NCI-H146 treated with DMSO at 0.1 percent for 48 hours (cell line): ENCODE measurements at regions not wholly inside any gene's neighbourhood (a gene's known extent, or its start where the extent isn't known, plus 50 kb on each side); places are given as distances from the start of the nearest gene placed in this dataset.
A peak's percentile ranks its signal among the peaks of the same experiment; 100 is the strongest.

Experiments used
- DNase-seq: peaks from one replicate; lab custom pipeline; 2025; ENCODE audit not compliant: unreplicated experiment; lab: John Stamatoyannopoulos, UW

DNA sequence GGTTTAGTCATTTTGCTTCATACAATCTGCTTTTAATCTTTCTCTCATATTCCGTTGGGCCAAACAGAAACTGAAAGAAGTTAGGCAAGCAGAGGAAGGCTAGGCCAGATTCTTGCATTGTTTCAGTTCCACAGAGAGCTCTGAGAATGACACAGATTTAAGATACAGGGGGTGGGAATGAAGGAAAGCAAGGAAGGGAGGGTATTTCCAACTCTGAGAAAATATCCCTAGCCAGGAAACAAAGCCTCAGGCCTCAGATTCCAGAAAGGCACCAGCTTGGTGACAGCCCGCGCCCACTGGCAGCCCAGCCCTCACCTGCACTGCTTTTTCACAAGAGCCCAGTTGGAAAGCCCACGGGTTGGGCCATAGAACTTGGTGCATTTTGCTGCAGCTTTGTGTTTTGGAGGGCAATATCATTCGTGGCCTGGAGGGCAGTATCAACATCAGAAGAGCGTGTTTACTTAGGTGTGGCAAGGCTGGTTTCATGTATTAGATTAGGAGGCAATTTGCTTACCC lies 63.5 kb downstream of the ENC1 start:
- no peak for DNase-seq

GRCh38 chr5:74575741-74576538 lies 64.6 kb downstream of the ENC1 start:
- no peak for DNase-seq

- DNase-seq, result no peak
Observed at GRCh38 chr5:74570250-74570649, 70.3 kb downstream of the ENC1 start.

GRCh38 chr5:74567411-74567995 lies 73.0 kb downstream of the ENC1 start:
- DNase-seq, result no peak

DNA sequence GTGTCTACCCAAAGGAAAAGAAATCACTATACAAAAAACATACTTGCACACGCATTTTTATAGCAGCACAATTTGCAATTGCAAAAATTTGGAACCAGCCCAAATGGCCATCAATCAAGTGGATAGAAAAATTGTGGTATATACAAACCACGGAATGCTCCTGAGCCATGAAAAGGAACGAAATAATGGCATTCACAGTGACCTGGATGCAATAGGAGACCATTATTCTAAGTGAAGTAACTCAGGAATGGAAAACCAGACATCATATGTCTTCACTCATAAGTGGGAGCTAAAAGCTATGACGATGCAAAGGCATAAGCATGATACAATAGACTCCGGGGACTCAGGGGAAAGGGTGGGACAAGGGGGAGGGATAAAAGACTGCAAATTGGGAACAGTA lies 78.4 kb downstream of the ENC1 start:
- DNase-seq, result no peak

DNA sequence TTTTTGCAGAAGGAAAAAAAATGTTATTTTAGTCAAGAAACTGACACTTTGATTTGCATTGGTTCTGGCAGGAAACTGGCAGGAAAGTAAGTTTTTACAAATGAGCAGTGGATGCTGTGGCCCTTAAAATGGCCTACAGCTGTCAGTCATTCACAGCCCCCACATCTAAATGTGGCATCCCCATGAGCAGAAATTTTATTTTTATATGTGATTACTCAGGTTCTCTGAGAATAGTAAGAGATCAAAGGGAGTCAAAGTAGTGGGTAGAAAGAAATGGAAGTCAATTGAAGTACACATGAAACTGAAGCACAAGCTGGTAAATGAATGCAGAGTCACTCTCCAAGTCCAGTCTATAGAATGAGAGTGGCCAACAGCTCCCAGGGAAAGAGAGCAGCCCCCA lies 80.3 kb downstream of the ENC1 start:
- no peak for DNase-seq

DNA sequence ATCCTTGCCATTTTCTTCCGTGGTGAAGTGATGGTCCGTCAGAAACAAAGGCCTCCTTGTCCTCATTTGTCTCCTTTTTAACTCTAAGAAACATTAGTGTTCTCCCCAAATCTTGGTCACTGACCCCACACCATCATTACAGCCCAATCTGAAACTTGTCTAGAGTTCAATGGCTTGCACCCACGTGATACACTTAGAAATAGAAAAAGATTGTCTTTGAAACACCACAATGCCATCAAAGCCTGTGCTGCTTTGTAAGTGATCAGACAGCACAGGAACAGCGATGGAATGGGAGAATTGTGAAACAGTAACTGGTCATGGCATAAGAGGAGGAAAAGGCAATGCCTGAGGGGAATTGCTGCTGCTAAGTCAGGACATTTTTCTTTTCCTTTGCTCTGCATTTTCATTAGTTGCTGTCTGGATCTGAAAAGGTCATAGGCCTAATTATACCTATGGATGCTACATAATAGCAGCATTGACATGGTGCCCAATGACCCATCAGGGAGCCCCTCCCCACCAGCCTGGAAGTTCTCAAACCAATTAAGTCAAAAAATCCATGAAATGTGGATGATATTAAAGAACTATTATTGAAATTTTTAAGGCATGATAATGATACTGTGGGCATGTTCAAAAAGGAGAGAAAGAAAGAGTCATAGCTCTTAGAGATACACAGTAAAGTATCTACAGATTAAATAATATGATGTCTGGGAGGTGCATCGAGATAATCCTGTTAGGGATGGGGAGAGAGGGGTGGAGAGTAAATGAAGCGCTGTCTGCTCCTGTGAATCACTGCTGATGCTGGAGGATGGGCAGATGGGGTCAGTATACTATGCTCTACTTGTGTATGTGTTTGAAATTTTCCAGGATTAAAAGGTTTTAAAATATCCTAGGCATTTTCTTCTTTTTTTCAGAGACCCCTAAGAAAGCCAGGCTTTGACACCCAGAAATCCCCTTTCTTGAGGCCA lies 83.6 kb downstream of the ENC1 start:
- DNase-seq, result peak; percentile 28

- DNase-seq, result peak; percentile 73
Observed at GRCh38 chr5:74556006-74556405, 84.5 kb downstream of the ENC1 start.

DNA sequence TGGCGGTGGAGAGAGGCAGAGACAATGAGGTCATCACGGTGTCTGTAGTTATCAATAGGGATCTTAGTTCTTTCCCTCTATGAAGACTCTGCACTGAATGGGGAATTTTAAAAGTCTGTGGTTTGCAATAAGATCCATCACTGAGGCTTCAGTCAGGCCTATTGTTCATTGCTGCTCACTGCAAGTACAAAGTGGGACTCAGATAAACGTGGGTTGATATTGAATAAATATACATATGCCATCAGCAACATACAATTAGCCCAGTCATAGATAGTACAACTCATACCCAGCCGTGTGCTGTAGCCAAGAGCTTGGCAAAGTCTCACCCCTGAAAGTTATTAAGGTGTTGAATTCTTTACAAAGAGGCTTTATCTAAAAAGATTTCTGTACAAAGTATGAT lies 88.4 kb downstream of the ENC1 start:
- no peak for DNase-seq

DNA sequence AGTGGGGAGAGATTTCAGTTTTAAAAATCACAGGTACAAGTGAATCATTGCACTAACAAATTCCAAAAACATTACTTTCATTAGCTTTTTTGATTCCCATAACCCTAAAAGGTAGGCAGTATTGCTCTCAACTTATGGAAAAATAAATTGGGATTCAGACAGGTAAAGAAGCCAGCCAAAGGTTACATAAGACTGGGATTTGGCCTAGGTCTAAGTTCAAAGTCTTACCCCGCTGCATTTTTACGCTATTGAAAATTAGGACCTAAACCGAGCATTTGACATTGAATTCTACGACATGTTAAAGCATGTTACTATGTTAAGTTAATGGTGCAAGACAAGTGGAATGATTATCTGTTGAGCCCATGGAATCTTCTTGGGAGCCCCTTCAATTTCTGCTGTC lies 89.6 kb downstream of the ENC1 start:
- no peak for DNase-seq

DNA sequence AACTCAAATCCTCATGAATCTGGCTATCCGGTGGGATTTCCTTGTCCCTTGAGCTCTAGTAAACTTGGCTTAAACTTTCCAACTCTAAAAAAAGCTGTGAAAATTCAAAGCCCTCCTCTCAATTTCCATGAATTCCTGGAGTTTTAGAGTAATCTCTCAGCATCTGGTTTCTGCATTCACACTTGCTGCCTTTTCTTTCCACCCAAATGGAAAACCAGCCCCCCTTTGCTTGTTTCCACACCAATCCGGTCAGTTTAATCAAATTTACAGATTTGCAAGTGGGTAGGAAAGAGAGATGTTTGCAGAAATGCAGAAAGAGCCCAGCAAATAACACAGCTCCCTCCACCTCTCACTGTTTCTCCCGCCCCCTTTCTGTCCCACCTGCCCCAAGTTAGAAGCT lies 91.1 kb downstream of the ENC1 start:
- no peak for DNase-seq

GRCh38 chr5:74546796-74547195 lies 93.7 kb downstream of the ENC1 start:
- no peak for DNase-seq

DNA sequence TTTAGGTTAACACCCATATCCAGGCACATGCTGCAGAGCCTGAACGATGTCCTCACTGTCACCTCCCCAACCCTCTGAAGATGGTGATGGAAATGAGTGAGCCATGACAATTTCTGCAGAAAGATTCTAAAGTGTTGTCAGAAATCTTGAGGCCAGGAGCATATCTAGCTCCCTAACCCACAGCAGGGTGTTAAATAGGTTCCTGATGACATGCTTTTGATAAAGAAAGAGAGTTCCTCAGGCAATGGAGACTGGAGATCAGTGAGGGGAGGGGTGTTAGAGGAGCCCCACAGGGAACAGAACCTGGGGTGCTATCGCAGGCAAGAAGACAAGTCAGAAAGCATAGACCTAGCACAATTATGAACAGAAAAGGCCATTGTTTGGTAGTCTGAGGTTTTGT lies 95.7 kb downstream of the ENC1 start:
- no peak for DNase-seq

- DNase-seq, result peak; percentile 13
Observed at GRCh38 chr5:74543162-74543995, 97.1 kb downstream of the ENC1 start.

DNA sequence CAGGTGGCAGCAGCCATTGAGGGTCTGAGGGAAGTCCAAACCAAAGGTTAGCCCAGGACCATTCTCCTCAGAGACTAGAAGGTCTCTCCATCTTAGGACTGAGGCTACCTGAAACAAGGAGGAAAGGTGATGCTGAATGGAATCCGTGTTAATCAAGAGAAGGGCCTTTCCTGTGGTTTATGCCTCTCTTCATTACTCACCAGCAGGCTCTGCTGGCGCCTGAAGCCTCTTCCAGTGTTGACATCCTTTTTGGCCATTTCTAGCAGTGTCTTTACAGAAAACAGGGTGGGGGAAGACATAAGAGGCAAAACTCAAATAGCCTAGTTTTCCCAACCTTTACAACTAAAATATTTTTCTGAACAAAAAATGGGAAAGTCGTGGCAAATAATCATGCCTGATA lies 98.0 kb downstream of the ENC1 start:
- DNase-seq, result no peak

- no peak for DNase-seq
Observed at GRCh38 chr5:74541381-74541781, 99.1 kb downstream of the ENC1 start.

GRCh38 chr5:74540622-74541021 lies 99.9 kb downstream of the ENC1 start:
- no peak for DNase-seq

GRCh38 chr5:74539986-74540385 lies 100.5 kb downstream of the ENC1 start:
- no peak for DNase-seq

- DNase-seq, result no peak
Observed at GRCh38 chr5:74538206-74538661, 102.3 kb downstream of the ENC1 start.

DNA sequence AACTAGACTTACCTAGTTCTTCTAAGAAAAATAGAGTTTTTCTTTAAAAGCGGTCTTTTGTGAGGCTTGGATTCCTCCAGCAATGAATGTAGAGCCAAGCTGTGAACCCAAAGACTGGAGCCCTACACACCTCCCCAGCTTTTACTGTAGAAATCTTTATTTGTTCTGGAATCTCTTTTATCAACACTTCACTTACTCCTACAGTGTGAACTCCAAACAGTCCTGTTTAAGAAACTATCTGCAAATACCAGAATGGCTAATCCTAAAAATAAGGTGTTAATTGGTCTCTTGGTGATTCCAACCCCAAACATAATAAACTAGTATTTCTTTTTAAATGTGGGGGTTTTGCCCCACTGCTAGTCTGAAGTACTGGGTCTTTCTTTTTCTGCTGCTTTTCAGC lies 103.9 kb downstream of the ENC1 start:
- no peak for DNase-seq

- no peak for DNase-seq
Observed at GRCh38 chr5:74535926-74536325, 104.6 kb downstream of the ENC1 start.
